ENCODE measurements at regions not wholly inside any gene's neighbourhood (a gene's known extent, or its start where the extent isn't known, plus 50 kb on each side); places are given as distances from the start of the nearest gene placed in this dataset.

DNA sequence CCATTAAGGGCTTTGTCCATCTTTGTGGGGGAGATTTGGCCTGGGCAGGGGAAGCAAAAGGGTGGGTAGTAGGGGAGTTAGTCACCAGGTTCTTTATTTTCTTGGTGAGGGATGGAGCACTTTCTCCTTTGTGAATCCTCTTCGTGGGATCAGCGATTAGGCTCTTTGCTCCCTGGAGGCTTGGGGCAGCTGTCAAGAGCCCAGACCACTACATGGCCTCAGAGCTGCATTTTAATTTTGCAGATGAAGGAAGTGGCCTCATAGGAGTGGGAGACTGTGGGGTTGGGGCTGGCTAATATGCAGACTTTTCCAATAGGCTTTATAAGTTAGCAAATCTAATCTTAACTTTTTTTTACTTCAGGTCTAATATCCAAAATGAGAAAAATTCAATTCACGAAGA is 168.1 kb upstream of the DEFB112 start:
- no peak for DNase-seq
- H3K9me3 ChIP-seq (ENCODE audit: insufficient read depth, low read depth), result no peaks in the 10 kb centered on the region
- H3K27me3 ChIP-seq (ENCODE audit: insufficient read depth, low read depth), result no peaks in the 10 kb centered on the region
- H3K4me2 ChIP-seq, result no peak overlapping the region
- H3K79me2 ChIP-seq (ENCODE audit: low read depth), result no peaks in the 10 kb centered on the region
- no TSS peak for BruUV-seq (replicated peaks)
- H4K20me1 ChIP-seq (ENCODE audit: insufficient read depth), result no peaks in the 10 kb centered on the region
- intact Hi-C loops (cut with micrococcal nuclease; ENCODE audit: unreplicated experiment), result no loop called here
- H3K4me1 ChIP-seq (replicated peaks; ENCODE audit: insufficient read depth), result no peaks in the 10 kb centered on the region
- H3F3A ChIP-seq (ENCODE audit: insufficient read depth, low read depth), result no peaks in the 10 kb centered on the region
- no peak overlapping the region for H3K27ac ChIP-seq
- H3K4me3 ChIP-seq, result no peak overlapping the region
- ChIA-PET POLR2A (ENCODE audit: unreplicated experiment) (no interaction called here), CTCF (no interaction called here)
- no peak overlapping the region for H2AFZ ChIP-seq
- TF ChIP-seq, protein P1, sequence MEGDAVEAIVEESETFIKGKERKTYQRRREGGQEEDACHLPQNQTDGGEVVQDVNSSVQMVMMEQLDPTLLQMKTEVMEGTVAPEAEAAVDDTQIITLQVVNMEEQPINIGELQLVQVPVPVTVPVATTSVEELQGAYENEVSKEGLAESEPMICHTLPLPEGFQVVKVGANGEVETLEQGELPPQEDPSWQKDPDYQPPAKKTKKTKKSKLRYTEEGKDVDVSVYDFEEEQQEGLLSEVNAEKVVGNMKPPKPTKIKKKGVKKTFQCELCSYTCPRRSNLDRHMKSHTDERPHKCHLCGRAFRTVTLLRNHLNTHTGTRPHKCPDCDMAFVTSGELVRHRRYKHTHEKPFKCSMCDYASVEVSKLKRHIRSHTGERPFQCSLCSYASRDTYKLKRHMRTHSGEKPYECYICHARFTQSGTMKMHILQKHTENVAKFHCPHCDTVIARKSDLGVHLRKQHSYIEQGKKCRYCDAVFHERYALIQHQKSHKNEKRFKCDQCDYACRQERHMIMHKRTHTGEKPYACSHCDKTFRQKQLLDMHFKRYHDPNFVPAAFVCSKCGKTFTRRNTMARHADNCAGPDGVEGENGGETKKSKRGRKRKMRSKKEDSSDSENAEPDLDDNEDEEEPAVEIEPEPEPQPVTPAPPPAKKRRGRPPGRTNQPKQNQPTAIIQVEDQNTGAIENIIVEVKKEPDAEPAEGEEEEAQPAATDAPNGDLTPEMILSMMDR (conservative IDR thresholded peaks at IDR 0.05), result no peak
- no peak for TF ChIP-seq EZH2 (IDR thresholded peaks at IDR 0.05; ENCODE audit: low read depth)
- no peaks in the 10 kb centered on the region for H3K9me2 ChIP-seq (ENCODE audit: insufficient read depth)
- H3K36me3 ChIP-seq (ENCODE audit: low read depth), result no peaks in the 10 kb centered on the region

DNA sequence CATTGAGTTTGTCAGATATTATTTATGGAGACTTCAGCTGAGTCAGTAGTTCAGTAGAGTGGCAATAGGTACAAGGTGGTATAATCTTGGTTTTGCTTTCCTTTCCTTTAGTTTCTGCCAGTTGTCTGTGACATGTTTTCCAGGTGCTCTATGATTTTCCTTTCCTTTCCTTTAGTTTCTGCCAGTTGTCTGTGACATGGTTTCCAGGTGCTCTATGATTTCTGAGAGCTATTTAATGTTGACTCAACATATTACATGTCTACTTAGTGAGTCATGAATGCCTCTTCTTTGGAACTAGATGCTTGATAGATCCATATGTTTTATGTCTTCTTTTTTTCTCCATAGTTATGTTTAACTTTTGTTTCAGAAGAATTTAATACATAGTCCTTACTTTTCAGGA is 186.4 kb upstream of the DEFB112 start:
- Histone ChIP-seq H4K20me1 (ENCODE audit: insufficient read depth) (no peaks in the 10 kb centered on the region), H2AFZ (no peak overlapping the region), H3K9me3 (ENCODE audit: insufficient read depth, low read depth) (no peaks in the 10 kb centered on the region), H3K9me2 (ENCODE audit: insufficient read depth) (no peaks in the 10 kb centered on the region), H3F3A (ENCODE audit: insufficient read depth, low read depth) (no peaks in the 10 kb centered on the region), H3K4me3 (no peak overlapping the region), H3K4me2 (no peak overlapping the region), H3K36me3 (ENCODE audit: low read depth) (no peaks in the 10 kb centered on the region), H3K79me2 (ENCODE audit: low read depth) (no peaks in the 10 kb centered on the region), H3K27ac (no peak overlapping the region), H3K4me1 (replicated peaks; ENCODE audit: insufficient read depth) (no peaks in the 10 kb centered on the region), H3K27me3 (ENCODE audit: insufficient read depth, low read depth) (0 out of 2 replicates have a peak, but pooled peaks cover 3% of the 10 kb centered on the region)
- no TSS peak for BruUV-seq (replicated peaks)
- ChIA-PET POLR2A (ENCODE audit: unreplicated experiment) (no interaction called here), CTCF (no interaction called here)
- no peak for DNase-seq
- intact Hi-C loops (cut with micrococcal nuclease; ENCODE audit: unreplicated experiment), result no loop called here
- TF ChIP-seq, protein P1 (conservative IDR thresholded peaks at IDR 0.05), result no peak
- no peak for TF ChIP-seq EZH2 (IDR thresholded peaks at IDR 0.05; ENCODE audit: low read depth)

DNA sequence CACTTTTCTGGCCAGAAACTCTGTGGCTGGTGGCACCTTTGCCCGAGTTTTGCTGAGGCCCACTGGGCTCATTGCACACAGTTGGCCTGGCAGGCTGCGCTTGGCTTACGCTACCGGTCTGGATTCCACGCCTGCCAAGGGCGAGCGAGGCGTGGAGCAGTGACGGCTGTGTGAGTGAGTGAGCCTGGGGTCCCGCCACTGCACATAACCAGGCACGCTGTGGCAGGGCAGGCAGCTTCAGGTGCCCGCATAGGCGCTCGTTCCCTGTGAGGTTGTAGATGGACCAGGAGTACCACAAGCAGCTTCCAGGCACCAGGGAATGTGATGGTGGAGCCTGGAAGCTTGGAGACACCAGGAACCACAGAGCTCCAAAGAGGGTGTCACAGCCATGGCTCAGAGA is 190.1 kb upstream of the DEFB112 start:
- ChIA-PET CTCF (no interaction called here), POLR2A (ENCODE audit: unreplicated experiment) (no interaction called here)
- no peaks in the 10 kb centered on the region for H4K20me1 ChIP-seq (ENCODE audit: insufficient read depth)
- no peaks in the 10 kb centered on the region for H3K36me3 ChIP-seq (ENCODE audit: low read depth)
- no peak for TF ChIP-seq EZH2 (IDR thresholded peaks at IDR 0.05; ENCODE audit: low read depth)
- TF ChIP-seq, protein P1 (conservative IDR thresholded peaks at IDR 0.05), result no peak
- H3K9me3 ChIP-seq (ENCODE audit: insufficient read depth, low read depth), result no peaks in the 10 kb centered on the region
- H3K27ac ChIP-seq, result no peak overlapping the region
- no peaks in the 10 kb centered on the region for H3F3A ChIP-seq (ENCODE audit: insufficient read depth, low read depth)
- no peak for DNase-seq
- H3K79me2 ChIP-seq (ENCODE audit: low read depth), result no peaks in the 10 kb centered on the region
- 0 out of 2 replicates have a peak, but pooled peaks cover 3% of the 10 kb centered on the region for H3K27me3 ChIP-seq (ENCODE audit: insufficient read depth, low read depth)
- H2AFZ ChIP-seq, result no peak overlapping the region
- H3K9me2 ChIP-seq (ENCODE audit: insufficient read depth), result no peaks in the 10 kb centered on the region
- intact Hi-C loops (cut with micrococcal nuclease; ENCODE audit: unreplicated experiment), result no loop called here
- BruUV-seq (replicated peaks), result no TSS peak
- no peaks in the 10 kb centered on the region for H3K4me1 ChIP-seq (replicated peaks; ENCODE audit: insufficient read depth)
- H3K4me2 ChIP-seq, result no peak overlapping the region
- H3K4me3 ChIP-seq, result no peak overlapping the region

Data from PC-9 (cell line).